ENCODE measurements at regions not wholly inside any gene's neighbourhood (a gene's known extent, or its start where the extent isn't known, plus 50 kb on each side); places are given as distances from the start of the nearest gene placed in this dataset.

- H3K4me3 ChIP-seq (replicated peaks; ENCODE audit: low read depth, low read length): no peak overlapping the region
- no peak for DNase-seq (ENCODE audit: low read depth)
- no peak for TF ChIP-seq CTCF (IDR thresholded peaks at IDR 0.05; ENCODE audit: low read length, missing control alignments)
Observed at GRCh38 chr18:24702001-24702515, 241.6 kb downstream of the HRH4 start.

GRCh38 chr18:24703316-24703715 lies 242.9 kb downstream of the HRH4 start:
- no peak for TF ChIP-seq CTCF (IDR thresholded peaks at IDR 0.05; ENCODE audit: low read length, missing control alignments)
- no peak overlapping the region for H3K4me3 ChIP-seq (replicated peaks; ENCODE audit: low read depth, low read length)
- DNase-seq (ENCODE audit: low read depth): no peak

GRCh38 chr18:24704946-24705630 lies 244.7 kb downstream of the HRH4 start:
- no peak for DNase-seq (ENCODE audit: low read depth)
- H3K4me3 ChIP-seq (replicated peaks; ENCODE audit: low read depth, low read length): no peak overlapping the region
- no peak for TF ChIP-seq CTCF (IDR thresholded peaks at IDR 0.05; ENCODE audit: low read length, missing control alignments)

GRCh38 chr18:24710474-24710873 lies 250.0 kb downstream of the HRH4 start:
- DNase-seq (ENCODE audit: low read depth): no peak
- no peak for TF ChIP-seq CTCF (IDR thresholded peaks at IDR 0.05; ENCODE audit: low read length, missing control alignments)
- H3K4me3 ChIP-seq (replicated peaks; ENCODE audit: low read depth, low read length): no peak overlapping the region

GRCh38 chr18:24719791-24720190 lies 259.4 kb downstream of the HRH4 start:
- no peak overlapping the region for H3K4me3 ChIP-seq (replicated peaks; ENCODE audit: low read depth, low read length)
- TF ChIP-seq CTCF (IDR thresholded peaks at IDR 0.05; ENCODE audit: low read length, missing control alignments): no peak
- DNase-seq (ENCODE audit: low read depth): no peak

GRCh38 chr18:24721388-24721787 lies 261.0 kb downstream of the HRH4 start:
- no peak for DNase-seq (ENCODE audit: low read depth)
- H3K4me3 ChIP-seq (replicated peaks; ENCODE audit: low read depth, low read length): no peak overlapping the region
- no peak for TF ChIP-seq CTCF (IDR thresholded peaks at IDR 0.05; ENCODE audit: low read length, missing control alignments)

Measured in fibroblast of pulmonary artery (primary cell).